Stimulated activated CD4-positive, alpha-beta T cell treated with anti-CD3 and anti-CD28 coated beads, Interleukin-15, amount 100 ng/mL, for 1 hour (primary cell): ENCODE measurements at regions not wholly inside any gene's neighbourhood (a gene's known extent, or its start where the extent isn't known, plus 50 kb on each side); places are given as distances from the start of the nearest gene placed in this dataset.

Experiments used
- DNase-seq, 2 donors: peaks; one replicate each; pipeline ENCODE4 v3.0.0-alpha.2; 2020; ENCODE audit warnings: low read depth in 1 of 2, low spot score in 1 of 2

DNA sequence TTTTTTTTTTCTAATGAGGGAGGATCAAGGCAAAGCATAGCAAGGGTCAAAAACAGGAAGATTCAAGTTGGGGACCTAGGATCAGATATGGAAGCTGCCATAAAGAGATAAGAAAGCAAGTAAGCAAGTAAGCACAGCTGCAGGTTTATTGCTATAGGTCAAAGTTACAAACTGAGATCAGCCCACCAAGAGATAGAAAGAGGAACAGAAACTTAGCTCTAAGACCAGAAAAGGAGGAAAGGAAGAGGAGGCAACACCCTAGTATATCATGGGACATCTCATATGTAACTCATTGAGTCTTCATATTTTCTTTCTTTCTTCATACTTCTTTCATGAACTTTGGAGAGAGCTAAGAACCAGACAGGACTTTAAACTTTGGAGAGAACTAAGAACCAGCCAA is 295.9 kb upstream of the CRIM1 start:
- DNase-seq: no peak

DNA sequence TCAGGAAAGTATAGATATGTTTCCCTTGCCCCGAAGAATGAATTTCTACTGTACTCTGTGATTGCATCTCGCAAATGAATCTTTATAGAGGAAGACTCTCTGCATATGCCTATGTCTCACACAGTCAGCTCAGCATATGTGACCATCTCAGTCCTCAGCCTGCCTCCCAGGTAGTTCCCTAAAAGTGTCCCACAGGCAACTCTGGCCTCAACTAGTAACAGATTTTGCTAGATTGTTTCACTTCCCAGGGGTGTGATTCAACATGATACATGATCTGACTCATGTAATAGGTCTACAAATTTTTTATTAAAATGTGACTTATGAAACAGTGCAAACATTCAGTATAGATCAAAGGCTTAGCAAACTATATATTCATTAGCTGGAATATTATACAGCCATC is 296.6 kb upstream of the CRIM1 start:
- no peak for DNase-seq

DNA sequence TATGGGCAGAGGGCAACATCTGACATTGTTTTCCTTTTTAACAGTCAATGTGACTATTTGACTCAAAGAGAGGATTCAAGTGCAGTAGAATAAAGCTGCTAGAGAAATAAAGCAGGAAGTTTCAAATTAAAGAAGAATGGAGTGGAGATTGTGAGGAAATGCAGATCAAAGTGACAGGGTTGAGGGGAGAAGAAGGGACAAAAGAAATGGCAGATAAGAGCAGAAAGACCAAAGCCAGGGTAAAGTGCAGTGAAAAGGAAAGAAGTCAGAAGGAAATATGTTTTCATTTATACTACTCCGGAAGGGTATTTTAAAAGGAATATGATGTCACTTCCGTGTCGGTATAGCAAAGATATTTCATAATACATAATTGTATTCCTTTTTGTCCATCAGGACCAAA is 297.5 kb upstream of the CRIM1 start:
- DNase-seq: no peak

- no peak for DNase-seq
Observed at GRCh38 chr2:36052819-36053218, 302.8 kb upstream of the CRIM1 start.

DNA sequence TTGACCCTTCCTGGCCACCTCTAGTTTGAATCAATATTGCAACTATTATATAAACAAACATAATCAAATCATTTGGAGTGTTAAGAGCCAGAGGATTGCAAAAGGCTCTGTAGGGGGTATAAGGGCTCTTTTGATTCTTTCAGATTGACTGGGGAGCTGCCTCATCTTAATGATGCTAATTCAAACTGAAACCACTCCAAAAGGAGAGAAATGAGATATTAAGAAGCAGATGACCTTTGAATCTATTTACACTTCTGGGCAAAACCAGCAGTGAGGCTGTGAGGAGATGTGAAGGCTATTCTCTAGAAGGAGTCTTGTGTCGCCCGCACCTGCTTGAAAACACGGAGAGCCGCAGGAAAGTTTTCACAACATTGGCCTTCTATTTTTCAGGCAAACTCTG is 311.2 kb upstream of the CRIM1 start:
- DNase-seq: no peak

DNA sequence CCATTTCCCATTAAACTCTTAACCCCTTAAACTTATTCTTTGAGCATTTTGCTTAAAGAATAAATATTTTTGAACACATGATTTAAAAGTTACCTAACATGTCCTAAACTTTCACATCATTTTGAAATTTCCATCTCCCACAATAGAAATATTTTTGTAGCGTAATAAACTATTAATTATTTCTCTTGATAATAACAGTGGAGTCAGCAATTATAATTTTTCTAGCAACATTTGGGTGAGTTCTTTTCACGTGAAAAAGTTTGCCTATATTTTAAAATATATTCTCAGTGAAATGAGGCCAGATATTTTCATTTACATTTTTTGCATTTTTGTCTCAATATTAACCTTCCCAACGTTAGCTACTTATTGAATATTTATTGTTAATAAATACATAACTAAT is 320.4 kb upstream of the CRIM1 start:
- DNase-seq: no peak

DNA sequence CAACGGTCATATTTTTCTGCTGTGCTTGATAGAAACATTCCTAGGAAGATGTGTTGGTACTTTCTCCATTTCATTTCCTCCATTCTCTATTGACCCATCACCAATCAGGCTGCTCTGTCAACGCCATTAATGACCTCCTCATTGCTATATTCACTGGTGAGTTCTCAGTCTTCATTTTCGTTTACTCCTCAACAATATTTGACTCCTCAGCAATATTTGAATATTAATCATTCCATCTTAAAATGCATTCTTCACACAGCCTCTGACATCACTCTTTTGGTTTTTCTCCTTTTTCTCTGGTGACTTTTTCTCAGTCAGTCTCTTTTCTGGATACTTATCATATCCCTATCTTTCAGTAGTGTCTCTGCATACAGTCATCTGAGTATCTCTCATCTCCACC is 323.5 kb upstream of the CRIM1 start:
- no peak for DNase-seq

- no peak for DNase-seq
Observed at GRCh38 chr2:36031471-36031870, 324.1 kb upstream of the CRIM1 start.

DNA sequence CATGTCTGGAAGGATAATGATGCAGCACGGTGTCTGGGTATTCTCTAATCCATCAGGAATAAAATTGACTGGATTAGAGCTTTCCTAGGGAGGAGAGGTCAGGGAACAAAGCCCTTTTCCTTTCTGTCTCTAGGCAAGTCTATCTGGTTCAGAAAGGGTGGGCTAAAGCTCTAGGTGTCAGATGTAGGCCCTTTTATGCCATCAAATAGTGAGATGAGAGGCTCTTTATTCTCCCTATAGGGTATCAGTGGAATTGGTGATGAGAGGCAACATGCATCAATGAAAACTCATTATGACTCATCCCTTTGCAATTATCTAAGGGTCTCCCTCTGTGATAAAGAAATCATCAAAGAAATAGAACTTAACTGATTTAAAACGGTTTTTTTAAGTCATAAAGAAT is 328.0 kb upstream of the CRIM1 start:
- DNase-seq: no peak

DNA sequence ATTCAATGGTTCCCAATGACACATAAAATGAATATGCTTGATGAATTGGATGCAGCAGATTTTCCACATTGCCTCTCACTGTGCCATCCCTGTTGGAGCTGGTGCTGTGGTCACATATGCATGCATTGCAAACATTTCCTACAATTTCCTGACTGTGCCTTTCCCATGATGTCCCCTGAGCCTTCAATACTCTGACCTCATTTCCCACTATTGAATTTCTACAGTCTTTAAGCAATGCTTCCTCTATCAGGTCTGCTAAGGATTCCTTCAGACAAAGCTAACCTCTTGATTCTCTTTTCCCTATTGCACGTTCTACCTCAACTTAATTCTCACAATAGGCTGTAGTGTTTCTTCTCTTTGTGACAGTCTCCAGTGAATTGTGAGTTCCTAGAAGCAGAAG is 342.5 kb upstream of the CRIM1 start:
- no peak for DNase-seq

GRCh38 chr2:36006444-36006843 is 349.1 kb upstream of the CRIM1 start:
- DNase-seq: no peak

GRCh38 chr2:36002941-36003340 is 352.6 kb upstream of the CRIM1 start:
- DNase-seq: no peak

GRCh38 chr2:35997488-35997887 is 358.1 kb upstream of the CRIM1 start:
- no peak for DNase-seq

- DNase-seq: no peak
Observed at GRCh38 chr2:35989503-35989902, 366.1 kb upstream of the CRIM1 start.

DNA sequence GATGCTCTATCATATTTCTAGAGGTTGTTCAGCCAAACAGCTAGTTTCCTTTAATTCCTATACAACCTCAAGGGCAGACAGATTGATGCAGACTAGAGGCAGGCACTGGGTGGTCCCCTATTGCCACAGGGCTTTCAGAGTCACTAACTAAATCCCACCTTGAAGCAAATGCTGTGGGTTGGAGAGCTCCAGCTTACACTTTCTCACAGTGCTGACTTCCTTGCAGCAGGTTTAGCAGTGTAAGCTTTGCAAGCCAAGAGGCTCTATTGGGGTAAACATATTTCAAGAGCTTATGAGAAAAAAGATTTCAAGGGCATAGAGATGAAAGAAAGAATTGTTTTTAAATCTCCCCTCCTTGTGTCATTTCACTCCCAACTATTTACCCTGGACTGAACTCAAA is 366.5 kb upstream of the CRIM1 start:
- no peak for DNase-seq

DNA sequence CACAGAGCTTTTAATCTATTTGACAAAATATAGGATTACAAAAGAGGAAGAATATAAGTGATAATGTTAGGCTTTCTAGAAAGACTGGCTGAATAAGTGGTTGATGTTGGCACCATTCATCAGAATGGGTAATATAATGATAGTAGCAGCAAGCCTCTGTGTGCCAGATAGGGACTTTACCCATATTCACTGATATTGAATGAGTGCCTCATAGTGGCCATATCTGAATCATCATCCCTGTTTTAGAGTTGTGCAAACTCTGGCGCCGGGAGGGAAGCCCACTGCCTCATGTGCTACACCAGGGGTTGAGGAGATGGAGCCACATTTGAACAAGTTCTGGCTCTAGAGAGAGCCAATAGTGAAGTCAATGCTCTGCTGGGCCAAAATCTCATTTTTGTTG is 368.7 kb upstream of the CRIM1 start:
- no peak for DNase-seq

GRCh38 chr2:35978218-35978617 is 377.4 kb upstream of the CRIM1 start:
- no peak for DNase-seq

DNA sequence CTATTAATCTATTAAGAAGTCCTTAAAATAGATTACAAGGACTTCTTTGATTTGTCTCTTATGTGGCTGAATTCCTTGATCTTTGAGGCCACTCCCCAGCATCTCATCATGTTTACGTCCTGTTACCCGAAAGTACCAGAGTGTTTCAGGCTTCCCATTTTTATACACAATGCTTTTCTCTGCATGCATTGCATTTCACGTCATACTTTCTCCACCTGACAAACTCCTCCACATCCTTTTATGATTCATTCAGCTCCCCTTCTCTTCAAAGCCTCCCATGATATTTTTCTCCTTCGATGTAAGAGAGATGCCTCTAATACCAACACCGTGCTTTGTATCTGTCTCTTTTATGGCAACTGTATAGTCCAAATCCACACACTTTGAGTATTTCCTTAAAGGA is 379.0 kb upstream of the CRIM1 start:
- DNase-seq: no peak

GRCh38 chr2:35973737-35974132 is 381.8 kb upstream of the CRIM1 start:
- DNase-seq: no peak

DNA sequence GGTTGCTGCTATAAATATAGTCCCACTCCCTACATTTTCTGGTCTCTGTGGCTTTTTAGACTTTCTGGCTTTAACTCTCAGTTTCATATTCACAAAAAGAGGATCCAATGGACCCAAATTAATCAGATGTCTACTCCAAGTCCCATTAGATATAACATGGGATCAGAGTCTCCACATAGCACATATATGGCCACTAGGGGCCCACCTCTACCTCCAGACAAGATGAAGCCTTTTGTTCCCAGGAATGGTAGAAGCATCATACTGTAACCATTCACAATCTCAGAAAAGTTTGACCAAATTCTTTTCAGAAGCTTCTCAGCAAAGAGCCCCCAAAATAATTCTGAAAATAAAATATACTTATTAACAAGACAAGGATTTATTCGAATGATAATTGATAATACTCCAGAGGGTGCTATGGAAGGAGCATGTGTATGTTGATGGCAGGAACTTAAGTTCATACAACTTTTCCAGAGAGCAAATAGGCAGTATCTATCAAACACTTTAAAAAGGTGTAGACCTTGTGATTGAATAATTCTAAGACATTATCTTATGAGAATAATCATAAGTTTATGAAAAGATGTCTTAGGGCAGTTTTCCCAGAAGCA is 382.3 kb upstream of the CRIM1 start:
- no peak for DNase-seq

DNA sequence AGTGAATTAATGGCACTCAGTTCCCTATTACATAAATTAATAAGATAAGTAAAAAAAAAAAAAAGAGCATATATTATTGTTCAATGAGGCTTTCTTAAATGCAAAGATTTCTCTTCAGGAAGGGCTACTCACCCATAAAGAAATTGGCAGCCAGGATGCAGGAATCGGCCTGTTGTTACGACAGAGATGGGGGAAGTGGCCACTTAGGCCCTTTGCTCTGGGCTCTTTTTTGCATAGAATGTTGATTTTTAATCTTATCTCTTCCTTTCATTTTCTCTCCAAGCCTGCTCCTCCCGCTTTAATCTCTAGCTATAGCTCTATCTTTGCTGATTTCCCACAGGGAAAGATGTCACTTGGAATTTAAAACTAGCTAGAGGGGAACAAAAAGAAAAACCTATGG is 391.8 kb upstream of the CRIM1 start:
- no peak for DNase-seq

DNA sequence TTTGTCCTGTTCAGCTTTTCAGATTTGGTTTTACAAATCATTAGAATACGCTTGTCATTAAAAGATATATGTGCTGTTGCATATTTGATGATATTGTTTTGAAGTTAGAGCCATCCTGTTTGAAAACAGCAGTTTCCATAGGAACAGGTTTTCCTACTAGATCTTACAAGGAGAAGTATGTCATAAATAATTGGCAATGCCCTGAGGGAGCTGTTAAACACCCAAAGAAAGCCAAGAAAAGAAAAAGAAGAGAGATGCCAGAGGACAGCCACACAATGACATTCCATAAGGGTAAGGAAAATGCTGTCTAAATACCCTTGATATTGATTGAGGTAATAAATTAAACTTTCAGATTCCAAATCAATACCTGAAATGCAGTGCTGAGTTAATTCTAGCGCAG is 392.2 kb upstream of the CRIM1 start:
- DNase-seq: no peak

DNA sequence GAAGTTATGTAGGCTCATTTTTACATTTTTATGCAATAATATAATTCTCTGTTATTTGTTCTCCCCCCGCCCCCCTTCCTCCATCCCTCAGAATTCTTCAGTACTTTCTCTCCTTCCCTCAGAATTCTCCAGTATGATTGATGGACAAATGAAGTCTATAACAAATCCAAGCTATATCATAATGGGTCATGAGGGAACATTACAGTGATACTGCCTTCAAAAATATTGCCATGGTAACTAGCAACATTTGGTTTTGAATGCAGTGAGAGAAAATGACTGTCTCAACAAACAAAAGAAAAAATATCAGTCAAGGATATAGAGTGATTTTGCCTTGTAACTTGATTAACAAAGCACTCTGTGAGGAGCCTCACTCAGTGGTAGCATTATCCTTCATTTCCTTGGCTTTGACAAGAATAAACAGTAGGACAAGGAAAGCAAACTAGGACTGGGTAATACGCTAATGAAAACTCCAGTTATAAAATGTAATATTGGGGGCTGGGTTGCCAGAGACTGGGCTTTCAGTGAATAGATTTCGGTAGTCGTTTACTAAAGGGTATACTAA is 392.9 kb upstream of the CRIM1 start:
- DNase-seq: no peak

- DNase-seq: no peak
Observed at GRCh38 chr2:35960596-35960995, 395.0 kb upstream of the CRIM1 start.
